Vagina (tissue), 2 donors: ENCODE measurements at regions not wholly inside any gene's neighbourhood (a gene's known extent, or its start where the extent isn't known, plus 50 kb on each side); places are given as distances from the start of the nearest gene placed in this dataset.

Experiments used
- DNase-seq, 2 donors: peaks; one replicate each; pipeline ENCODE4 v3.0.0-alpha.2; 2017; ENCODE audit errors: extremely low spot score in 2 of 2
- H3K27ac ChIP-seq: fragments of 200-600 bp; sonication (generic); one replicate; pipeline ENCODE4 v1.5.1; 2019
- H3K27me3 ChIP-seq: fragments of 200-600 bp; sonication (generic); one replicate; pipeline ENCODE4 v1.5.1; 2019
- H3K36me3 ChIP-seq, 2 donors: fragments of 200-600 bp; sonication (generic); one replicate each; pipeline ENCODE4 v1.5.1; 2017 to 2019
- H3K4me1 ChIP-seq: fragments of 200-600 bp; sonication (generic); one replicate; pipeline ENCODE4 v1.5.1; 2019
- H3K4me3 ChIP-seq, 2 donors: fragments of 200-600 bp; sonication (generic); 1 replicate in 1 of 2; 2 replicates in 1 of 2; pipeline ENCODE4 v1.5.1; 2016 to 2019
- H3K9me3 ChIP-seq: fragments of 200-600 bp; sonication (generic); one replicate; pipeline ENCODE4 v1.5.1; 2019
- CTCF ChIP-seq, 3 experiments: fragments of 450-650 bp in 2 of 3; fragments of 200-600 bp in 1 of 3; sonication (generic) in 1 of 3; IDR thresholded peaks; one replicate each; pipeline ENCODE4 v1.5.1; 2017 to 2019; ENCODE audit warnings: antibody characterized with exemption in 3 of 3, mild to moderate bottlenecking in 2 of 3, moderate library complexity in 2 of 3
- POLR2A ChIP-seq, 2 donors: fragments of 450-650 bp; IDR thresholded peaks; one replicate each; pipeline ENCODE4 v1.6.1; 2017; ENCODE audit warnings: antibody characterized with exemption in 2 of 2, mild to moderate bottlenecking in 2 of 2, moderate library complexity in 2 of 2
- POLR2AphosphoS5 ChIP-seq, 2 donors: sonication (generic); formaldehyde crosslinking; IDR thresholded peaks; one replicate each; pipeline ENCODE4 v1.9.0; 2017; ENCODE audit warnings: antibody characterized with exemption in 2 of 2, mild to moderate bottlenecking in 2 of 2, low read depth in 1 of 2; ENCODE audit not compliant: insufficient read depth in 1 of 2
- intact Hi-C: fragments of 100-400 bp; cut with DNase I; formaldehyde crosslinking; loops from one replicate; pipeline ENCODE4 v1.15.1; 2023

- no peak overlapping the region for H3K27ac ChIP-seq
- no peak for DNase-seq
- no peaks in the 10 kb centered on the region for H3K9me3 ChIP-seq
- TF ChIP-seq POLR2AphosphoS5 (IDR thresholded peaks at IDR 0.05; ENCODE audit: insufficient read depth in 1 of 2, low read depth in 1 of 2) = no peak
- no peak for TF ChIP-seq POLR2A (IDR thresholded peaks at IDR 0.05)
- TF ChIP-seq CTCF (IDR thresholded peaks at IDR 0.05) = no peak
- H3K4me3 ChIP-seq = no peak overlapping the region
- H3K36me3 ChIP-seq = no peaks in the 10 kb centered on the region
- intact Hi-C loops = no loop called here
- no peaks in the 10 kb centered on the region for H3K4me1 ChIP-seq
- H3K27me3 ChIP-seq = no peaks in the 10 kb centered on the region
Observed at GRCh38 chr3:6264906-6265305, 596.0 kb upstream of the GRM7 start.

GRCh38 chr3:6266135-6266534 is 594.8 kb upstream of the GRM7 start:
- Histone ChIP-seq H3K4me3 (no peak overlapping the region), H3K9me3 (no peaks in the 10 kb centered on the region), H3K4me1 (no peaks in the 10 kb centered on the region), H3K27ac (no peak overlapping the region), H3K36me3 (no peaks in the 10 kb centered on the region), H3K27me3 (no peaks in the 10 kb centered on the region)
- TF ChIP-seq CTCF (IDR thresholded peaks at IDR 0.05) (no peak), POLR2AphosphoS5 (IDR thresholded peaks at IDR 0.05; ENCODE audit: insufficient read depth in 1 of 2, low read depth in 1 of 2) (no peak), POLR2A (IDR thresholded peaks at IDR 0.05) (no peak)
- DNase-seq = no peak
- intact Hi-C loops = no loop called here

GRCh38 chr3:6273878-6274277 is 587.0 kb upstream of the GRM7 start:
- no peak for DNase-seq
- TF ChIP-seq POLR2A (IDR thresholded peaks at IDR 0.05) = no peak
- no peak for TF ChIP-seq CTCF (IDR thresholded peaks at IDR 0.05)
- no peak for TF ChIP-seq POLR2AphosphoS5 (IDR thresholded peaks at IDR 0.05; ENCODE audit: insufficient read depth in 1 of 2, low read depth in 1 of 2)
- intact Hi-C loops = no loop called here
- Histone ChIP-seq H3K4me3 (no peak overlapping the region), H3K27me3 (no peaks in the 10 kb centered on the region), H3K36me3 (no peaks in the 10 kb centered on the region), H3K4me1 (no peaks in the 10 kb centered on the region), H3K9me3 (no peaks in the 10 kb centered on the region), H3K27ac (no peak overlapping the region)

- H3K27me3 ChIP-seq = no peaks in the 10 kb centered on the region
- H3K4me3 ChIP-seq = no peak overlapping the region
- DNase-seq = no peak
- no peak overlapping the region for H3K27ac ChIP-seq
- no peaks in the 10 kb centered on the region for H3K9me3 ChIP-seq
- no peaks in the 10 kb centered on the region for H3K36me3 ChIP-seq
- no peak for TF ChIP-seq POLR2AphosphoS5 (IDR thresholded peaks at IDR 0.05; ENCODE audit: insufficient read depth in 1 of 2, low read depth in 1 of 2)
- no peak for TF ChIP-seq CTCF (IDR thresholded peaks at IDR 0.05)
- TF ChIP-seq POLR2A (IDR thresholded peaks at IDR 0.05) = no peak
- intact Hi-C loops = no loop called here
- no peaks in the 10 kb centered on the region for H3K4me1 ChIP-seq
Observed at GRCh38 chr3:6281662-6282061, 579.3 kb upstream of the GRM7 start.

DNA sequence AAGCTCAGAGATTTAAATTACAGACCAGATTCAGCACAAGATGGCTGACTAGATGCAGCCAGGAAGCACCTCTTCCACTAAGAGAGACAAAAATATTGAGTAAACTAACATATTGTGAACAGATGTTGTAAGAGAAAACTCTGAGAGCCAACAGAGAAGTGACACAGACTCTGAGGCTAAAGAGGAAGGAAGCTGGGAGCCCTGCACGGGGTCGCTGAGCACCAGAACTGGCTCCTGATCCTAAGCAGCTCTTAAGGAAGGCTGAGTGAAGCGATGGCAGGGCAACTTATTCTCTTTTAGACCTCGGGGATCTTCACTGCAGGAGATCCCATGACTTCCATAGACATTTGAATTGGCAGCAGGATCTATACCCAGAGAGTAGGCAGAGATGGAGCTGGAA is 578.0 kb upstream of the GRM7 start:
- intact Hi-C loops = no loop called here
- Histone ChIP-seq H3K9me3 (no peaks in the 10 kb centered on the region), H3K4me1 (no peaks in the 10 kb centered on the region), H3K4me3 (no peak overlapping the region), H3K27ac (no peak overlapping the region), H3K27me3 (no peaks in the 10 kb centered on the region), H3K36me3 (no peaks in the 10 kb centered on the region)
- no peak for DNase-seq
- TF ChIP-seq POLR2A (IDR thresholded peaks at IDR 0.05) = no peak
- no peak for TF ChIP-seq POLR2AphosphoS5 (IDR thresholded peaks at IDR 0.05; ENCODE audit: insufficient read depth in 1 of 2, low read depth in 1 of 2)
- no peak for TF ChIP-seq CTCF (IDR thresholded peaks at IDR 0.05)
